Stimulated activated CD4-positive, alpha-beta T cell treated with anti-CD3 and anti-CD28 coated beads, TNF-alpha, amount 100 ng/mL, for 4 hours (primary cell): ENCODE measurements at regions not wholly inside any gene's neighbourhood (a gene's known extent, or its start where the extent isn't known, plus 50 kb on each side); places are given as distances from the start of the nearest gene placed in this dataset.

ENCODE experiments used
- DNase-seq, 3 experiments: peaks; one replicate each; pipeline ENCODE4 v3.0.0-alpha.2; 2020; ENCODE audit warnings: low read depth in 3 of 3

DNA sequence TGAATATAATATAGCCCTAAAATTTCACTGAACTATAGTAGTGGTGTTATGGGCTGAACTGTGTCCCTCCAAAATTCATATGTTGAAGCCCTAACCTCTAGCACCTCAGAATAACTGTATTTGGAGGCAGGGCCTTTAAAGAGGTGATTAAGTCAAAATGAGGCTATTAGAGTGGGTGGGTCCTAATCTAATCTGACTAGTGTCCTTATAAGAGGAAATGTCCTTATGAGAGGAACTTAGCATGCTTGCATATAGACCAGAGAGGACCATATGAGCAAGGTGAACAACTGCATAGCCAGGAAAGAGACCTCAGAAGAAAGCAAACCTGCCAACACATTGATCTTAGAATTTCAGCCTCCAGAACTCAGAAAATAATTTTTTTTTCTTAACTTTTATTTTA lies 238.4 kb downstream of the ZEB2 start:
- DNase-seq, result no peak

DNA sequence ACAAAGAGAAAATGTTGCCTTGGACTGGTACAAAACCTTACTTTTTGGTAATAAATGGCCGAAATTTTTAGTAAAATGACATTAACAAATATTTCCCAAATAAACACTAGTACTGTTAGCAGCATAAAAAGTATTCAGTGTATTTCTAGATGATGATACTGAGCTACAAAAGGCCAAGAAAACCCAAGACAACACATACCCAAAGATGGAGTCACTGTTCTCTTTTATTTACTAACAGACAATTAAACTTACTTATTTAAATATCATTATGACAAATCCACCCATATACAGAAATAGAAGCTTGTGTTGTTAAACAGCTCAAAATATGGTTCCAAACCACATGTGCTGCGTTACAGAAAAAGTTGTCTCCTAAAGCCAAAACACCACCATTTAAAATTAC lies 239.9 kb downstream of the ZEB2 start:
- DNase-seq, result no peak

DNA sequence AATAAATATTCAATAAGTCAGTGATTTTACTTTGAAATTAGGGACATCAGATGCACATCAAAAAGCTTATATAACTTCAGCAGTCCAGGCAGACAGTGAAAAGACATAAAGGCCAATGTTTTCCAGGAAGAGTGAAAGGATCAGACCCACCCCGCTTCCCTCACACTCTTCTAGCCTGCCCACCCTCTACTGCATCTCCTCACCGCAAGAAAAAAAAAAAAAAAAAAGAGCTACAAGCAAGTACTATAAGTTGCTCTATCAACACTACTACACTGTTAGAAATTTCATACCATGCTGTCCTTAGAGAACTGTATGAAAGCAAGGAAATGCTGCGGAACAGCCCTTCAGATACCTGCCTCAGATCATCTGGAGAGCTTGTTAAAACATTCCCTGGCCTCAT lies 240.8 kb downstream of the ZEB2 start:
- DNase-seq, result no peak

DNA sequence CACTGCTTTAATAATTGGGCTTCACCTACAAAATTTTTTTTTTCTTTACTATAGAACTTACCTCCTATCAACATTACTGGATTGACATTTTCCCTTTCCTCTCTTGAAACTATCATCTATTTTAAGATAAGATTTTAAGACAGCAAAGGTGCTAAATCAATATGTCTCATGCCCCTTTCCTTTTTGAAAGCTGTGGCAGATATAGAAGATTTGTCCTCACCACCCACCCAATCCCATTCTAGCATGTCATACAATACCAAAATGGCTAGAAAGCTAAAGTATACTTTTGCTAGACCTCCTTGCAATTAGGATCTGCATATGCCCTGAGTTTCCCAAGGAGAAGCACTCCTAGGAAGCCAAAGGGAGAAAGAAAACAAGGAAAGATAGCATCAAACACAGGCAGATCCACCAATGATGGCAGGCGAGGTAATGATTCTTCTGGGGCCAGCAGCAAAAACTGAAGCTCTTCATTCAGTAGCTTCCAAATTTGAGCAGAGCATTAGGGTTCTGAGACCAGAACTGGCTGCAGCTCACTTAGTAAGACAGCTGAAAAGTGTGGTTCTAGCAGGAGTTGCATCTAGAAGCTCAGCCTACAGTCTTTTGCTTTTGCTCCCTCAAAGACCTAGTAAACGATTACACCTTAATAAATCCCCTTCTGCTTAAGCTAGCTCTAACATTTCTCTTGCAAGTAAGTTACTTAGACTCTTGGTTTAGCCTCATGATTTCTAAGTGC lies 242.1 kb downstream of the ZEB2 start:
- no peak for DNase-seq

DNA sequence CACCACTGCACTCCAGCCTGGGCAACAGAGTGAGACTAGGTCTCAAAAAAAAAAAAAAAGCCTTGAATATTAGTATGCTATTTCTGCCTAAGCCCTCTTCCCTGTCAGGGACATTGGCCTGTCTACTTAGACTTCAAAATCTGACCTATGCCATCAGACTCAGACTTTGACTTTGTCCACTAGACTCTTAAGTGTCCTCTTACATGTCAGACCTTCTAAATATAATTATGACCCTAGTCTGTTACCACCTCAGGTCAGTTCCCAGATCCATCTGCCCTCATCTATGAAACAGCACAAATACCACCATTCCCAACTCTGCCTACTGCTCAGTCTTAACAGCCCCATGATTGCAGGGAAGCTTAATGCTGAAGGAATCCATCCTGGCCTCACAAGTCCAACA lies 244.6 kb downstream of the ZEB2 start:
- no peak for DNase-seq

DNA sequence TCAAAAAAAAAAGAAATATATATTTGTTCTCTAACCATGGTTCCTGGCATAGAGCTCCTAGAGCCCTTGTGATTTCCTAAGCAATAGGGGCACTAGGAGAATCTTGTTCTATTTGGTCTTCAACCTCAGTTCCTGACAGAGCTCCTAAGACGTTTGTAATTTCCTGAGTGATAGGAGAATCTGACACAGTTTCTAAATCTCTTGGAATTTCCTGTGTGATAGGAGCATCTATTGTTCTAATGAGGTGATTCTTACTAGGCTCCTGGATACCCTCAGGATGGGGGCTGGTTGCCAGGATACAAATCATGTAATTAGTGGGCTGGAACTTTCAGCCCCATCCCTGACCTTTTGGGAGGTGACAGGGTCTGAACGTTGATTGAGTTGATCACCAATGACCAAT lies 245.8 kb downstream of the ZEB2 start:
- DNase-seq, result no peak

DNA sequence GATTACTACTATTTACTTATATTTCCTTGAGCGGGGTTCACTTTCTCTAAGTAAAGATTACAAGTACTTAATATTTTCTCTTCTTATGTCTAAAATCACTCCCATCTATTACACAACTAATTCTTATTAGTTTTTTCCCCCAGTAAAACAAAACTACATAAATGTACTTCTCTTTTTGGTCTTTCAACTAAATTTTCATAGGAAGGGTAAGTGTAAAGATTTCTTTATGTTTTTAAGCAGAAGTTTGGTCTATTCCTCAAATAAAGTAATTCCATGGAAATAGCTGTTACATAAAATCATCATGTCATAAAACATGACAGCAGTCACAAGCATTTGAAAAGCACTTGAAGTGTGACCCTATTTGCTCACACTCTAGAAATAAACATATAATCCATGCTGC lies 249.0 kb downstream of the ZEB2 start:
- DNase-seq, result no peak

DNA sequence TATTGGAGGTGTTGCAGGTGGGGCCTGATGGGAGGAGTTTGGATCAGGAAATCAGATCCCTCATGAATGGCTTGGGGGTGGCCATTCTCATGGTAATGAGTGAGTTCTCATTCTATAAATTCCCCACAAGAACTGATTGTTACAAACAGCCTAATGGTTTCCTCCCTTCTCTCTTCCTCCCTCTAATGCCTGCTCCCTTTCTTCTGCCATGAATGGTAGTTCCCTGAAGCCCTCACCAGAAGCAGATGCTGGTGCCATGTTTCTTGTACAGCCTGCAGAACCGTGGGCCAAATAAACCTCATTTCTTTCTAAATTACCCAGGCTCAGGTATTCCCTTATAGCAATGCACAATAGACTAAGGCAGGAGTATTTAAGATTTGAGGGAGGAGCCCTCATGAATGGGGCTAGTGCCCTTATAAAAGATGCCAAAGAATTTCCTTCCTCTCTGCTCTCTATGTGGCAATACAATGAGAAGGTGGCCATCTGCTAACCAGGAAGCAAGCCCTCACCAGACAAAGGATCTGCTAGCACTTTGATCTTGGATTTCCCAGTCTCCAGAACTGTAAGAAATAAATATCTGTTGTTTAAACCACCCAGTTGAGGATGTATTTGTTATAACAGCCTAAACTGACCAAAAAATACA lies 251.8 kb downstream of the ZEB2 start:
- DNase-seq, result no peak

DNA sequence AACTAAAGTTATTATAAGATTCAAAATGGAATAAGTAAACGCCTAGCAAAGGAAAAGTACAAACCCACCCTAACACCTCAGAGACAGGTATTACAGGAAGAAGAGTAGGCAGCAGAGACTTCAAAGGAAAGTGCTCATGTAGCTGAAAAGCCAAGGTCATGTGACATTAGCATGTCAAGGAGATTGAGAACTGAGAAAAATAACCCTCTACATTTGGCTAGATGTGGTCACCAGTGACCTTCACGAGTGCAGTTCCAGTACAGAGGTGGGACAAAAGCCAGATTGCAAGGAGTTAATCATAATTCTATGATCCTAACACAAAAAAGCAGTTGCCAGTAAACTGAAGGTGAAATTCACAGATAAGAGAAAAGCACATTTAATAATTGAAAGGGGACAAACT lies 252.7 kb downstream of the ZEB2 start:
- no peak for DNase-seq

DNA sequence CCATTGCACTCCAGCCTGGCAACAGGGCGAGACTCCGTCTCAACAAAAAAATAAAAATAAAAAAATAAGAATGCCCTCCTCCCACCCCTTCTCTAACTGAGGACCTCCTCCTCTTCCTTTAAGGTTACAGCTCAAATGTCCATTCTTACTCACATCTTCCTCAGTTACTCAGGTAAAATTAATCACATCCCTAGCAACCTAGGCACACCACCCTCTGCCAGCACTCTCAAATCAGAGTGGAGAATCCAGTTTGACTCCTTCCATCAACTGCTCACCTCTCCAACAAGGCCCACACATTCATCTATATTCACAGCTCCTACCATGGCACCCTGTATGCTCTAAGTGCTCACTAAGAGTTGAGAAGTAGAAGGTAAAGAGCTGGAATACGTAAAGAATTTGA lies 254.3 kb downstream of the ZEB2 start:
- no peak for DNase-seq

DNA sequence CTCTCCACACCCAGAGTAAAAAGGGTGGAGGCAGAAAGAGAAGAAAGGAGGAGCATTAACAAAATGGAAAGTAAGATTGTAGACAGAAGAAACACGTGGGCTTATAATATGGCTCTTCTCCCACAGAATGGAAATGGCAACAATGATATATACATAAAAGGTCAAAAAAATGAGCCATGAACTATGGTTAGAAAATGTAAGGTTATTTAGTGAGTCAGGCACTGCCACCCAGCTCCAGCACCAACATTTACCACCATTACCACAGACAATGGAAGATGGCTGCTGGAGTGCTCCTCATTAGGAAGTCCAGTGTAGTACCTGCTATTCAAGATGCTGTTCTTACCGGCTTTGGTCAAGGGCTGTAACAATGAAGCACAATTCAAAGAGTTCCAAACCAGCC lies 258.0 kb downstream of the ZEB2 start:
- no peak for DNase-seq

DNA sequence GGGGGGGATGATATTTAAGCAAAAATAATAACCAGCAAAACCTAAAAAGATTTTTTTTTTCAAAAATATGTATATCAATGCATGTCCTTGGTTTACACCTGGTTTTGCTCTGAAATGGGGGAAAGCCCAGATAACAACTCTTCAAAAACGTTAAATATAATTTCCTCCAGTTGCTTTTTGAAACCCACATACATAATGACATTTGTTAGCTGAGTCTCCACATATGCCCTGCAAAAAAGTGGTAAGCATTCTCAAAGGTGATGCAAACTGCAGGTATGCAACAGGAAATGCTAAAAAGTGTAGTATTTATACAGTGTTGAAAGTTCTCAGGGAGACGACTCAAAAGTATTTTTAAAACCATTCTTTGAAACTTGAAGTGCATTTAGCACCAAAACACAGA lies 258.6 kb downstream of the ZEB2 start:
- no peak for DNase-seq

DNA sequence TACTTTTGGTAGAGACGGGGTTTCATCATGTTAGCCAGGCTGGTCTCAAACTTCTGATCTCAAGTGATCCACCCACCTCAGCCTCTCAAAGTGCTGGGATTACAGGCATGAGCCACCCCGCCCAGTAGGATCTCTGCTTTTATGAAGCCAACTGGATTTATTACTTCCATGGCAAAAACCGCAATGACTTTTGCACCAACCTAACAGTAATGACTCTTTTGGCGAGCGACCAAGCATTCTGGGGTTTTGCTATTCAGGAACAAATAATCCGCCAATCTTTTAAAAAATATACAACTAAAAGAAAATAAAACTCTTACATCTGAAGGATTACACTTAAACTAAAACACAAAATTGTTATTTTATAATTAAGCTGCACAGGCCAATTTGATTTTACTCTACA lies 260.6 kb downstream of the ZEB2 start:
- DNase-seq, result no peak

DNA sequence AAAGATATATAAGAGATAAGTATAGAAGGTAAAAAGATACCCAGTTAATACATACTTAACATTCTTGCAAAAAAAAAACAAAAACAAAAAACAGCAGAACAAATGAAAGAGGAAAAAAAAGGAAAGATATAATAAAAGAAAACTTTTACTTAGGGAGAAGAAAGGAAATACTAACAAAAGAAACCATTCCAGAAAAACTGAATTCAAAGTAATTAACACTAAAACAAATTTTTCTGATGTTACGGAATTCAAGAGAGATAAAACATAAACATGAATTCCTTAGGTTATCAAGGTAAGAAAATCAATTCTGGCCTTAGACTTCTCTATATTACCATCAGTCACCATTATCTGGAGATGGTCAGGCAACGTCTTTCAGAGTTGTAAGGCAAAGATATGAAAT lies 261.8 kb downstream of the ZEB2 start:
- no peak for DNase-seq

DNA sequence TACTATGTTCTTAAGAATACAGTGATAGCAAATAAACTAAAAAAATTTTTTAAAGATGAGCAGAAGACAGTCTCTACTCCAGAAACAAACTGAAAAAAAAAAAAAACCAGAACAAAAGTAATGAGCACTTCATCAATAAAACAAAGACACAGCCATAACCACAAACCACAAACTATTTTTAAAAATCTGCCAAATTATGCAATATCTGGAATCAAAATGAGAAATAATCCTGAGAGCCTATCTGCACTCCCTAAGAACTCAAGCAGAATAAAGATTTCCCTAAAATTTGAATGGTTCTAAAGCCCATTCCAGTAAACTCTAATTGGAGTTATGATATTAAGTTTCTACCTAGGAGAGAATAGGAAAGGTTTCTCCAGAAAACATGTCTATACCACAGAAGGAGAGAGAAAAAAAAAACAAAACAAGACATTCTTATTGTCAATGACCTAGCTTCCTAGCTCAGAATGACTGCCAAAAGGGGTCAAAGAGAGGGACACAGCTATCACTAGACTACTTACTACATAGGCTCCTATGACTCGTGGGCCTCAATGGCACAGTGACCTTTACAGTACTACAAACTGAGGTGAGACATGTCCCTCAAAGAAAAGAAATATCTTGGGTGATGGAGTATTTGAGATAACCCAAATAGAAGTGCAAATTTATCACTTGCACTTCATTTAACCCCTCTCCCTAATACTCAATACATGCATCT lies 262.8 kb downstream of the ZEB2 start:
- DNase-seq, result no peak

DNA sequence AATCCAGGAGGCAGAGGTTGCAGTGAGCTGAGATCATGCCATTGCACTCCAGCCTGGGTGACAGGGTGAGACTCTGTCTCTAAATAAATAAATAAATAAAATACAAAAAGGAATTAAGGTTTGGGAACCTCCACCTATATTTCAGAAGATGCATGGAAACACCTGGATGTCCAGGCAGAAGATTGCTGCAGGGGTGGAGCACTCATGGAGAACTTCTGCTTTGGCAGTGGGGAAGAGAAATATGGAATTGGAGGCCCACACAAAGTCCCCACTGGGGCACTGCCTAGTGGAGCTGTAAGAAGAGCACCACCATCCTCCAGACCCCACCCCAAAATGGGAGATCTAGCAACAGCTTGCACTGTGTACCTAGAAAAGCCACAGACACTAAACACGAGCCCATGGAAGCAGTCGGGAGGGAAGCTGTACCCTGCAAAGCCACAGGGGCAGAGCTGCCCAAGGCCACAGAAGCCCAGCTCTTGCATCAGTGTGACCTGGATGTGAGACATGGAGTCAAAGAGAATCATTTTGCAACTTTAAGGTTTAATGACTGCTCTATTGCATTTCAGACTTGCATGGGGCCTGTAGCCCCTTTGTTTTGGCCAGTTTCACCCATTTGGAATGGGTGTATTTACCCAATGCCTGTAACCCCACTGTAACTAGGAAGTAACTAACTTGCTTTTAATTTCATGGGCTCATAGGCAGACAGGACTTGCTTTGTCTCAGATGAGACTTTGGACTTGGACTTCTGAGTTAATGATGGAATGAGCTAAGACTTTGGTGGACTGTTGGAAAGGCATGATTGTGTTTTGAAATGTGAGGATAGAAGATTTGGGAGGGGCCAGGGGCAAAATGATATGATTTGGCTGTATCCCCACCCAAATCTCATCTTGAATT lies 265.3 kb downstream of the ZEB2 start:
- DNase-seq, result no peak

DNA sequence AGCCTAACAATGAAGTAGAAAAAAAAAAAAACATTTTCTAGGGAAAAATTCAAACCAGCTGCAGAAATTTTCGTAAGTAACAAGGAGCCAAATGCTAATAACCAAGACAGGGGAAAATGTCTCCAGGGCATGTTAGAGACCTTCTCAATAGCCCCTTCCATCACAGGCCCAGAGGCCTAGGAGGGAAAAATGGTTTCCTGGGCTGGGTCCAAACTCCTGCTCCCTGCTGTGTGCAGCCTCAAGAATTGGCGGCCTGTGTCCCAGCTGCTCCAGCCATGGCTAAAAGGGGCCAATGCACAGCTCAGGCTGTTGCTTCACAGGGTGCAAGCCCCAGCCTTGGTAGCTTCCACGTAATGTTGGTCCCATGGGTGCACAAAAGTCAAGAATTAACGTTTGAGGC lies 266.2 kb downstream of the ZEB2 start:
- no peak for DNase-seq

DNA sequence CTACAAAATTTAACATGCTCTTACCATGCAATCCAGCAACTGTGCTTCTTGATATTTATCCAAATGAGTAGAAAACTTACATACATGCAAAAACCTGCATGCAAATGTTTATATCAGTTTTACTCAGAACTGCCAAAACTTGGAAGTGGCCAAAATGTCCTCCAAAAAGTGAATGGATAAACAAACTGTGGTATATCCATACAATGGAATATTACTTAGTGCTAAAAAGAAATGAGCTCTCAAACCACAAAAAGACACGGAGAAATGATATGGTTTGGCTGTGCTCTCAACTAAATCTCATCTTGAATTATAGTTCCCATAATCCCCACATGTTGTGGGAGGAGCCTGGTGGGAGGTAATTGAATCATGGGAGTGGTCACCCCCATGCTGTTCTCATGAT lies 267.2 kb downstream of the ZEB2 start:
- no peak for DNase-seq

DNA sequence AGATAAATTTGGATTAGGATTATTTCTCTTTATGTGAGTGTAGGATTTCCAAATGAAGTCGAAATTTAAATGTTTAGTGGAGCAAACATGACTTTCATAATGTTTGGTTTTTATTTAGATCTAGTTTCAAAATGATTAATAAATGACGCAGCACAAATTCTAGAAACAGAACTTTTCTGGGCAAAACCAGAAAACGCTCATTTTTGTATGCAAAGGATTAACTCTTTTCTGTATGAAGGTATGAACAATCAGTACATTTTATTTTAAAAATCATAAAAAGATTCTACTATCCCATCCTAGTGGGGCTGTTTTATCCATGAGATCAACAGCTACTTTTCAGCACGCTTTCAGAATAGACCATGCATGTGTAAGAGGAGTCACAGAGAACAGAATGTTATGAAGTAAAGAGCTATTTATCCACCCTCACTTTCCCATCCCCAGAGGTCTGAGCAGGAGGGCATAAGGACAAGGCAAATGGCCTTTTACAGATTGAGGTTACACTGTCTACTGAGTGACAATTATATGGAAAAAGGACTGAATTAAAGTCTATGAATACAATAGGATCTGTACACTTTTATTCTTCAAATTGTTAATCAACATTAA lies 270.8 kb downstream of the ZEB2 start:
- no peak for DNase-seq

DNA sequence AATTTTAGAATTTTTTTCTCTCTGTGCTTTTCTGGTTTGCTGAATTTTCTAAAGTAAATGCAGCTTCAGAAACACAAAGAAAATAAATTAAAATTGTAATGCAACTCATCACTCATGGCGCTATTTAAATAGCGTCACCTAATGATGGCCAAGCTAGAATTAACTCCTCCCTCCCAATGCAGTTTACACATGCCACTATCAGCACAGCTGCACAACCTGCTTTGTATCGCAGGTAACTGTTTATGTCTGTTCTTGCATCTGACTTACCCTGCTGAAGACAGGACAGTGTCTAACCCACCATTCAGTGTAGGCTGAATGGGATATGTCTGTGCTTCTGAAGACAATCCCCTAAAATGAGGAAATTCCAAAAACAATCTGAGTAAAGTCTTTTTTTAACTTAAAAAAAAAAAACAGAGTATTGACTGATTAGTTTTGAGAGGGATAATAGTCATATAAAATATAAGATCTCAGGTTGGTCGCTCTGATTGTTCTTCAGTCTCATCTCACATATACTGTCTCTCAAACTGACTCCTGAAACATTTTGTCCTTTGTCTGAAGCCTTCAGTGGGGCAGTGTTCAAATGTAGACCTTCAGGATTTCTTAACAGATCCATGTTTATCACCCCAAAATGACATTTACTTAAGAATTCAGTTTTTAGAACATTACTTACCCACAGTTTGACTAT lies 271.4 kb downstream of the ZEB2 start:
- no peak for DNase-seq

DNA sequence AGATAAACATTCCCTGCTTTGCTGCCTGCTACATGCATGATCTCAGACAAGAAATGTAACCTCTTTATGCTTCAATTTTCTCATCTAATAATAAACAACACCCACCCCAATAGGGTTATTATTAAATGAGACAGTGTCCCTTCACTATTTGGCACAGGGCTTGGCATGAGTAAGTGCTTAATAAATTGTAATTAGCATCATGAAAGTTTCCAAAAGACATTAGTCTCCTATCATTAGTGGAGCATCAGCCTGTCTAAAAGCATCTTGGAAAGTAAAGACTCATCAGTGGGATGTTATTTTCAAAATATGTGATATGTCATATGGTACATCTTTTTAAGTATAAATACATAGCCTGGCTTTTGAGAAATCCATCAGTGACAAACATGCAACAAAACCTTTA lies 275.0 kb downstream of the ZEB2 start:
- no peak for DNase-seq
